Body of pancreas (tissue), 4 donors: ENCODE measurements at regions not wholly inside any gene's neighbourhood (a gene's known extent, or its start where the extent isn't known, plus 50 kb on each side); places are given as distances from the start of the nearest gene placed in this dataset.

Experiments used
- CTCF ChIP-seq, 7 experiments: fragments of 450-650 bp in 4 of 7; fragments of 200-600 bp in 3 of 7; sonication (generic) in 3 of 7; IDR thresholded peaks; one replicate each; pipeline ENCODE4 v1.5.1; 2016 to 2019; ENCODE audit warnings: antibody characterized with exemption in 7 of 7
- POLR2A ChIP-seq, 3 donors: fragments of 450-650 bp; IDR thresholded peaks; one replicate each; pipeline ENCODE4 v1.6.1; 2016; ENCODE audit warnings: antibody characterized with exemption in 3 of 3, mild to moderate bottlenecking in 2 of 3

GRCh38 chr14:53472306-53472705 is 319.2 kb upstream of the DDHD1 start:
- TF ChIP-seq CTCF (IDR thresholded peaks at IDR 0.05) (no peak), POLR2A (IDR thresholded peaks at IDR 0.05) (no peak)
